ENCODE measurements at regions not wholly inside any gene's neighbourhood (a gene's known extent, or its start where the extent isn't known, plus 50 kb on each side); places are given as distances from the start of the nearest gene placed in this dataset.

GRCh38 chr10:127804696-127805095 is 67.7 kb downstream of the FOXI2 start:
- Histone ChIP-seq H3K27me3 (replicated peaks in 1 of 4; ENCODE audit: control insufficient read depth in 3 of 4, extremely low read depth in 1 of 4, insufficient read depth in 3 of 4, low read length in 3 of 4) (no peaks in the 10 kb centered on the region), H3K36me3 (ENCODE audit: control insufficient read depth in 2 of 4, insufficient read depth in 4 of 4, low read length in 3 of 4) (no peaks in the 10 kb centered on the region), H2BK12ac (ENCODE audit: low read depth, low read length) (no peak overlapping the region), H3K4me2 (ENCODE audit: insufficient read depth in 1 of 2, low read depth in 2 of 2, low read length in 2 of 2) (no peak overlapping the region), H3K9ac (replicated peaks in 1 of 4; ENCODE audit: extremely low read depth in 1 of 4, low read depth in 3 of 4, low read length in 3 of 4) (no peak overlapping the region; a peak in 1 of 7 replicates), H2AK5ac (ENCODE audit: low read depth, low read length) (no peak overlapping the region), H3K4ac (replicated peaks; ENCODE audit: insufficient read length, low read depth, low read length) (no peak overlapping the region), H3K79me1 (ENCODE audit: low read depth, low read length) (no peaks in the 10 kb centered on the region), H3K56ac (replicated peaks; ENCODE audit: insufficient read length, low read depth, low read length) (no peak overlapping the region), H2BK5ac (ENCODE audit: low read depth, low read length) (no peak overlapping the region), H3K23ac (ENCODE audit: insufficient read length) (no peak overlapping the region), H4K5ac (ENCODE audit: insufficient read length, low read depth, low read length) (no peak overlapping the region), H4K8ac (ENCODE audit: extremely low read depth, insufficient read depth, low read length) (no peak overlapping the region), H2BK20ac (ENCODE audit: low read length) (no peak overlapping the region), H3K27ac (ENCODE audit: low read depth, low read length) (no peak overlapping the region), H2BK120ac (replicated peaks; ENCODE audit: low read depth, low read length) (no peak overlapping the region), H4K91ac (replicated peaks; ENCODE audit: insufficient read length, low read length) (no peak overlapping the region), H3K9me3 (ENCODE audit: insufficient read depth in 2 of 2, low read depth in 1 of 2, low read length in 1 of 2) (no peaks in the 10 kb centered on the region), H3K4me1 (replicated peaks in 1 of 4; ENCODE audit: control insufficient read depth in 3 of 4, insufficient read depth in 4 of 4, low read length in 3 of 4) (no peaks in the 10 kb centered on the region), H4K20me1 (replicated peaks in 1 of 2; ENCODE audit: control insufficient read depth in 1 of 2, insufficient read depth in 2 of 2, low read length in 2 of 2) (no peaks in the 10 kb centered on the region), H3K4me3 (ENCODE audit: extremely low read depth in 1 of 4, insufficient read depth in 2 of 4, low read depth in 3 of 4, low read length in 4 of 4) (no peak overlapping the region), H2BK15ac (ENCODE audit: low read length) (no peak overlapping the region), H3K79me2 (ENCODE audit: control insufficient read depth in 1 of 2, insufficient read depth in 2 of 2, low read length in 2 of 2) (no peaks in the 10 kb centered on the region), H3K23me2 (ENCODE audit: low read depth, low read length) (no peaks in the 10 kb centered on the region), H3K18ac (ENCODE audit: extremely low read depth, low read length) (no peak overlapping the region), H3K14ac (ENCODE audit: insufficient read length) (no peak overlapping the region), H2AFZ (ENCODE audit: low read length) (no peak overlapping the region)
- 94% methylated on average over 8 of the region's 8 CpGs; no CpG with 5 or more reads in 1 of the 2 experiments for WGBS, 2 experiments (ENCODE audit: extremely low coverage in 1 of 2, insufficient coverage in 1 of 2, insufficient read length in 1 of 2, insufficient replicate concordance in 2 of 2, low coverage in 1 of 2, low lambda C conversion rate in 2 of 2, missing lambda C conversion rate in 1 of 2)
- no peak for FAIRE-seq
- ChIA-PET CTCF (ENCODE audit: partially characterized antibody) (interaction anchor here (0.7 to 3.5 kb wide), 7 partner anchors 9 to 280 kb away, joined by 3 to 18 read pairs (median 7); no protein-coding TSS in a partner anchor), POLR2A (ENCODE audit: partially characterized antibody) (no interaction called here)
- DNase-seq (ENCODE audit: low read depth in 1 of 2, low spot score in 2 of 2) = no peak
- TF ChIP-seq SP4 (IDR thresholded peaks at IDR 0.05; ENCODE audit: low read length) (no peak), EGR1 (IDR thresholded peaks at IDR 0.05; ENCODE audit: borderline replicate concordance, low read depth, low read length) (no peak), NANOG (IDR thresholded peaks at IDR 0.05; ENCODE audit: insufficient read depth, low read depth, low read length, poor library complexity, severe bottlenecking) (no peak), JUND (IDR thresholded peaks at IDR 0.05; ENCODE audit: low read length) (no peak), ZNF274 (IDR thresholded peaks at IDR 0.05; ENCODE audit: borderline replicate concordance, extremely low read depth, low read length) (no peak), KDM4A (IDR thresholded peaks at IDR 0.05; ENCODE audit: low read depth, low read length, severe bottlenecking) (no peak), GTF2F1 (IDR thresholded peaks at IDR 0.05; ENCODE audit: borderline replicate concordance, low read depth, low read length) (no peak), NRF1 (IDR thresholded peaks at IDR 0.05; ENCODE audit: low read depth, low read length) (no peak), BCL11A (IDR thresholded peaks at IDR 0.05; ENCODE audit: low read depth in 2 of 2, low read length in 2 of 2) (no peak), RNF2 (IDR thresholded peaks at IDR 0.05; ENCODE audit: borderline replicate concordance, low read depth, low read length, missing control alignments, poor library complexity, severe bottlenecking) (no peak), HDAC2 (IDR thresholded peaks at IDR 0.05; ENCODE audit: borderline replicate concordance in 1 of 2, low read depth in 2 of 2, low read length in 2 of 2) (no peak), TBP (IDR thresholded peaks at IDR 0.05; ENCODE audit: low read depth, low read length) (no peak), RFX5 (IDR thresholded peaks at IDR 0.05; ENCODE audit: borderline replicate concordance, low read depth, low read length) (no peak), POU5F1 (IDR thresholded peaks at IDR 0.05; ENCODE audit: low read depth, low read length) (no peak), EZH2 (IDR thresholded peaks at IDR 0.05; ENCODE audit: low read depth, low read length, severe bottlenecking) (no peak)
